Activated T-helper 9 cell treated with anti-CD3 and anti-CD28 coated beads, Interleukin-2, amount 50 U/mL, for 16 hours (primary cell): ENCODE measurements at regions not wholly inside any gene's neighbourhood (a gene's known extent, or its start where the extent isn't known, plus 50 kb on each side); places are given as distances from the start of the nearest gene placed in this dataset.
"Not testable (repeated sequence)": the region's sequence is repeated elsewhere in the genome, so short reads cannot be mapped to it uniquely, and the experiment has no call there.

ENCODE experiments used
- DNase-seq: peaks from one replicate; pipeline ENCODE4 v3.0.0-alpha.2; 2020; ENCODE audit warnings: low read depth

DNA sequence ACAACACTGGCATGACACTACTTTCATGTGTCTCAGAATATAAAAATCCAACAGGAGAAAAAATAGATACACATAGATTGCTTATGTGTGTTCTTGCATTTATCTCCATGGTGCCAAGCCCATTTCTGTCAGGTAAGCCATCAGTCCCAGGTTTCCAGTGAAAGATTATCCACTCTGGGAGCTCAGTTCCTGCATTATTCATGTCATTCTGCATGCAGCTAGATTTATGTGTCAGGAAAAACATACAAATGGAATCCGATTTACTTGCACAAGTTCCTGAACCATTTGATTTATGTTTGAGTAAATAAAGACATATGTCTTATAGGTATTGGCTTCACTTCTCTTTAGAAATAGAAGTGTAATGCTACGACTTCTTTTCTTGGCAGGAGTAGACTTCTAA, 569.7 kb downstream of the KCNJ2 start:
- no peak for DNase-seq

DNA sequence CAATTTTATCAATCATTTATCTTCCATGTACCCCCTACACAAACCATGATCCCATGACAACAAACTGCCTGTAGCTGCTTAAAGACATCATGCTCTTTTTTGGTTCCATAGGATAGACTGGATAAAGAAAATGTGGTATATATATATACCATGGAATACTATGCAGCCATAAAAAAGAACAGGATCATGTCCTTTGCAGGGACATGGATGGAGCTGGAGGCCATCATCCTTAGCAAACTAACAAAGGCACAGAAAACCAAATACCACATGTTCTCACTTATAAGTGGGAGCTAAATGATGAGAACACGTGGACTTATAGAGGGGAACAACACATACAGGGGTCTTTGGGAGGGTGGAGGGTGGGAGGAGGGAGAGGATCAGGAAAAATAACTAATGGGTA, 577.2 kb downstream of the KCNJ2 start:
- DNase-seq, result not testable (repeated sequence)

DNA sequence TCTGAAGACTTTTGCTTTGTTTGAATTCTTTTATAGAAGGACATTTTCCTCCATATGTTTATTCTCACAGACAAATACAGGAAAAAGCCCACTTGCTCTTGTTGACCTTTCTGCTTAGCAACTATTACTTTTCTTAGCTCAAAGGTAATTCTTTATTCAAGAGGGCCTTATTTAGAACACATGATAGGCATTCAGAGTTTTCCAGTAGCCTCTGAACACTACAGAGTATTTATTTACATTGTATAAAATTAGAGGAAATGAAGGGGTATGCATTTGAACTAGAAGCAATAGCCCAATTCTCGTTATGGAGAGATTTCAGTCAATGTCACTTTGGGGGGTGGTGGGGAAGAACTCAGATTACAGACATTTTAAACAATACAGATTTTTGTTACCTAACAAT, 581.7 kb downstream of the KCNJ2 start:
- no peak for DNase-seq

DNA sequence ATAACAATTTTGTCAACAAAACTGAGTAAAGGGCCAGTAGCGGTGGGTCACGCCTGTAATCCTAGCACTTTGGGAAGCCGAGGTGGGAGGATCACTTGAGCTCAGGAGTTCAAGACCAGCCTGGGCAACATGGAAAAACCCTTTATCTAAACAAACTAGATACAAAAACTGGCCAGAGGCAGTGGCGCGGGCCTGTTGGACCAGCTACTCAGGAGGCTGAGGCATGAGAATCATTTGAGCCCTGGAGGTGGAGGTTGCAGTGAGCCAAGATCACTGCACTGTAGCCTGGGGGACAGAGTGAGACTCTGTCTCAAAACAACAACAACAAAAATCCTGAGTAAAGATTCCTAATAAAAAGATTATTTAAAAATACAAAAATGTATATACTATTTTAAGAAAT, 583.1 kb downstream of the KCNJ2 start:
- not testable (repeated sequence) for DNase-seq

DNA sequence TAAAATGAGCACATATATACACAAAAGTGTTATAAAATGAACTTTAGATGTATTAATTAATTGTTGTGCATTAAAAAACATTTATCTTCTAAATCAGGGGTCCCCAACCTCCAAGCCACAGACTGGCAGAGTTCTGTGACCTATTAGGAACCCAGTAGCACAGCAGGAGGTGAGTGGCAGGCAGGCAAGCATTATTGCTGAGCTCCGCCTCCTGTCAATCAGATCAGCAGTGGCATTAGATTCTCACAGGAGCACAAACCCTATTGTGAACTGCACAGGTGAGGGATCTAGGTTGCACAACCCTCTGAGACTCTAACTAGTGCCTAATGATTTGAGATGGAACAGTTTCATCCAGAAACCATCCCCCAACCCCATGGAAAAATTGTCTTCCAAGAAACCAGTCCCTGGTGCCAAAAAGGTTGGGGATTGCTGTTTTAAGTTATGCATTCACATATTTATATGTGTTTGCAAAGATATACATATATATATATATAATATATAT, 583.7 kb downstream of the KCNJ2 start:
- DNase-seq, result no peak

DNA sequence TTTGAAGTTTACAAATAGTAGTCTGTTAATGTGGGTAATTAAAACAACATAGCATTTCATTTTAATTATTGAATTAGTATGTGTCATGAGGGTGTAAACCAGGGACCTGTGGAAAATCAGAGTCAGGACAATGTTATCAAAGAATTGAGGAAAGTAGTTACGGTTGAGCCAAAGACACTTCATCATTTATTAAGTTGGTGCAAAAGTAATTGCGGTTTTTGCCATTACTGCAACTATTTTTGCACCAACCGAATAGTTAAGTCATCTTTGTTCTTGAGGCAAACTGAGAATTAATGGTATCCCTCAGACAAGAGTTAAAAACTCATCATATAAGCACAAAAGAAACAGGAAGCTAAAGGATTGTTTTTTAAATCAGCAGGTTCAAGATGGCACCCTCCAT, 593.7 kb downstream of the KCNJ2 start:
- no peak for DNase-seq

DNA sequence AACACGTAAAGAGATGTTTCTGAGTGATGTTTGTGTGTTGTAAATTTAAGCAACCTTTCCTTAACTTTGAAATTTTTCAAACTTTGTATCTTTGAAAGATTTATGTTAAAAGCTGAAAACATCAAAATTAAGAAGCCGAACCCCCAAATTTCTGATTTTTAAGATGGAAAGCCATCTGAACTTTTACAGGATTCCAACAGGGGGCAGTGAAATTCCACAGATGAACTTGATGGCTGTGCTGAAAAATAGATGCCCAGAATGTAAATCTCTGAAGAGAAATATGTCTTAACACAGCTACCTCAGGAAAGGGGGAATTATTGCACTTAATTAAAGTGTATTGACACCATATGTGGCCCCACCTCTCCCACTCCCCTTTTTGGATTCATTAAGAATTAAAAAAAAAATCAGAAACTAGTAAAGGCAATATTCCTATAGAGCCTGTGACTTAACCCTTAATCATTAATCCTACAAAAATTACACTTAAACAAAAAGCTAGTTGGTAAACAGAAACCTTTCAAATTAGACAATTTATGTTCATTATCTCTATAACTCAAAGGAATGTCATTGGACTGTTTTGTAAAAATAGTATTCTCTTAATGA, 597.9 kb downstream of the KCNJ2 start:
- no peak for DNase-seq

DNA sequence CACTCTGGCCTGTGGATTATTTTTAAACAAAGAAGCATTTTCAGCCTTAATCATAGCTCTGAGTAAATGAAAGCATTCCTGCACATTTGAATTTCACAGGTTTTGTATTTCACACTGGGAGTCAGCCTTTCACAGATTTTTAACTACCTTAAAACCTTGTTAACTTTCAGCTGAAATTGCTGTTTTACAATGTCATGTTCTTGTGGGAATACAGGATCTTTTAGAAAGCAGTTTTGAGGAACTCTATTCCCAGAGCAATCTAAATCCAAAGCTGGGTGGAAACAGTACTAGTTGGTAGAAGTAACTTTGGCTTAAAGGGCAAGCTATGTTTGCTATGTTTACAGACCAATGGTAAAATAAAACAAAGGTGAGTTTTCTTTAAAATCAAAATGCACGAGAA, 600.6 kb downstream of the KCNJ2 start:
- DNase-seq, result no peak

DNA sequence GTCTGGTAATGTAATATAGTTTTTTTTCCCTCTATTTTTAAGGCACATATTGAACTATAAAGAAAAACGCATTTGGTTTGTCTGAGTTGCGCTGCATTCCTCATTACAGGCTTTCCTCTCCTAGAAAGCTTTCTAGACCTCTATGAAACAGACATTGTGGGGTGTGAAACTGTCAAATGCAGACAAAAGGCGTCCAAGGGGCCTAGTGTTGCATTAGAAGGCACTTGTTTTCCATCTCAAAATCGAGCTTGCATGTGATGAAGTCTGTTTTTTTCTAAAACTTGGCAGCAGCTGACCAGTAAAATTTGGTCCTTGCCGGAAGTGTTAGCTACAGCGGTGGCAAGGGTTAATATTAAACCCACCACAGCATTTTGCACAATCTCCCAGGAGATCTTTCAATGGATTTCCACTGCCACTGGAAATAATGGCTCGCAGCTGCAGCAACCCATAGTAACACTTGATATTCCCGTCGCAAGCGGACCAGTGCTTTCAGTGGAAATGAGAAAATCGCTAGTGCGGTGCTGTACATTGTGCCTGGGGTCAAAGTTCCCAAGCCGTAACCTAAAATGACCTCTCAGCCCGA, 602.6 kb downstream of the KCNJ2 start:
- DNase-seq, result no peak

DNA sequence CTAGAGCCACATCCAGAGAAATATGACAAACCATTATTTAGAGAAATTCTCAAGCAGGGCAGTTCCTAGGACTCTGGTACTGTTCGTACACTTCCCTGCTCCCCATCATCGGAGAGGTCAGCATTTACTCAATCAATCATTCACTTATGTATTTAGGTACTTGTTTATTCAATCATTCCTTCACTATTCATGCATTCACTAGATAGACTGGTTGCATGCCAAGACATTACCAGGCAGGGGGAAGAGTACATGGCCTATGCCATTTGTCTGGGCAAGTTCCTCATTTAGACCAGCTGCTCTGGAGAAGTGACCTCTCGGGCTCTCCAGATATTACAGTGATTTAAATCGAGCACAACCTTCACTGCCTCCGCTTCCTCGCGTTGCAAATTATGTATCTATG, 603.4 kb downstream of the KCNJ2 start:
- DNase-seq, result no peak

DNA sequence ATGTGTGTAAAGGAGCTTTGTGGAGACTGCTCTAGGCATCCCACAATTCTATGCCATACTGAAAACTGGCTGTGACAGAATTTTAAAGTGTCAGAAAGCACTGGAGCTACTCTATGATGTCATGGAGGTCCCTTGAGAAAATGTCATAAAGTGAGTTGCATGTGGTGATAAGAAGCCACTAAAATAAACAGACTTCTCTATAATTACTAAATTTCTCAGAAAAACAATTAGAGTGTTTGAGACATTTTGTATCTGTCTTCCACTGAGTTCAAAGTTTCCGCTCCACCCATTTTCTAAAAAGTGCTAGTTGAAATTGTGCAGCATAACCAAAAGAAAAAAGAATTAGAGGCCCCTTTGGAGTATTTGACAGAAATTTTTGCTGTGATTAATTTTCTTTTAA, 603.9 kb downstream of the KCNJ2 start:
- DNase-seq, result no peak

DNA sequence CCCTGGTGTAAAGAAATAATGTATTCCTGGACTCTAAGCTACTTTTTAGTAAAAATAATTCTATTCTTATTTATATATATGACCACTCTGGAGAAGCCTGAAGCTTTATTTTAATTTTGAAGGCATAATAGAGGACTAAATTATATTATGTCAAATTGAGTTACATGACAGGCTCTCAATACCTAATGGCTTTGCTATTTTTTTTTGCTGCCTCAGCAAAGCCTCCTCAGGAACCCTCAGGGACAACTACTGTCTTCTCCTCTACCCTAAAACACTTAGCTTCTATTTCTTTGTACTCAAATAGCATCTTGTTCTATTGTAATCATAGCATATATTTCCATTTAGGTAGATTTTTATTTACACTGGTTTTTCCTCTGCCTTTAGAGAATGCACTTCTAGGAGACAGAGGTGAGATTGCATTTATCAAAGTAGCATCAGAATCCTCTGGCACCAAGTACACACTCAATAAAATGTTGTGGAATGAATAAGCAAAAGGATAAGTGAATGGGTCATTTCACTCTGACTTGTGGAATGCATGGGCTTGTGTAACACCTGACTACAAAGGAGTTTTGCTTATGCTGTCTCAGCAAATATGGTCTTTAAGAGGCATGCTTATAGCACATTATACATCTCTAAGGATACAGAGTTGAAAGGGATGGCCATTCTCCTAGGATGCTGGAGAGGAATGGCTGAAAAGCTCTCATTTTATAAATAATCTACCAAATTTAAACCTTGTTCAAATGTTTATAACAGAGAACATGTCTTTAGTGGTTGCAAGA, 605.2 kb downstream of the KCNJ2 start:
- DNase-seq, result no peak

DNA sequence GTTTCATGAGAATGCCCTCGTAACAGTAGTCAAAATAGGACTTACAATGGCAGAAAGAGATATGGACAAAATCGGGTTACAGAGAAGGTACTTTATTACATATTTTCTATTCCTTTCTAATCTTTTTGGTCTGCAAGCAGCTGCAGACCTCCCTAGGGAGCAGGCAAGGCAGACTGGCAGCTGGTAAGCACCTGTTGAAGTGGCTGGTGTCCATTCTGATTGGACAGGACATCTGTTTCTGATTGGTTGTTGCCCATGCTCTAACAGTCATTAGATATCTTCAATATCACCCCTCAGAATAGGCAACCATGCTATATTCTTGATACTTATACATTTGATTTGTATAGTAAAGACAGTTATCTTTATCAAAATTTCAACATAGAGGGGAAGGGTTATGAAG, 606.3 kb downstream of the KCNJ2 start:
- no peak for DNase-seq

DNA sequence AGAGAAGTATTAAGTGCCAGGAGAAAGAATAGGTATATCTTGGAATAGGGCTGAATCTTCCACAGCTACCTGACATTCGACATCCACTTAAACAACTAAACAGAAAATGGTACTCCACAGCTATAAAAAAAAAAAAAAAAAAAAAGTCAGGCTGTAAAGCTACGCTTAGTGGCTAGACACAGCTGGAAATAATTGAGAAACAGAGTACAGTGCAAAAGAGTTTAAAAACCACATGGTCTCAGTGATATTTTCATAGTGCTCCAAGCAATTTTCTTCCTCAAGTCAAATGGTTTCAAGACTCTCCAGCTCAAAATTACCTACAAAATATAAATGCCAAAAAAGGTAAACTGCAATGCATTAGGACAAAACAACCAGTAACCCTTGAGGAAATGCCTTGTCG, 607.1 kb downstream of the KCNJ2 start:
- no peak for DNase-seq

DNA sequence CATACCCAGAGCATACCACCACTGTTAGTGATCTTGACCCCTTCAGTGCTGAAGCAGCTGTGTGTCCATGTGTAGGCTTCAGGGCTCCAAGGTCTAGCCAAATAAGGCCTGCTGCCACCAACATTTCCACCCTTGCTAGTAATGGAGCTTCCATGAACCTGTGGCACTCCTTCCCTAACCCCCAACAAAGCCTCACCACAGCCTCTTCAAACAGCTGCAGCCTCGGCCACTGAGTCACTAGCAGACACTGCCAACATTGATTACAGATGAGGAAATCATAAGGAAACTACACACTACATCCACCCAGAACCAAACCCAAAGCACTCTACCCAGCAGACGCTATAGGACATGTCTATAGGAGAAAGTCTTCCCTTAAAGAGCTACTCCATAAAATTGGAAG, 610.7 kb downstream of the KCNJ2 start:
- no peak for DNase-seq

DNA sequence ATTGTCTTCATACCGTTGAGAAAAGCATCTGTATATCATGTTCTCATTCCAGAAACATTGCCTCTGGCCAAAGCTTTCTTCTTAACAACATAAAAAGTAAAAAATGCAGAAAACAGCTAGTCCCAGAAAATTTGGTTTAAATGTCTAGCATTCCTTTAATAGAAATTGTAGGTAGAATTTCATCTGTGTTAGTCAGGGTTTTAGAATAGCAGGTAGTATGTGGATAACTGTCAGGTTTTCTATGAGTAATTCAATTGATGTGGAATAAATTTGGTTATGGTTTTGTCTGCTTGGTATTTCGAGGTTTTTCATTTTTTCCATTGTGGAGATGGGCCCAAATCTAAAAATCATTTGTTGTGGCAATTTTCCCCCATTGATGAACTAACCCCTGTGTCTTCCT, 616.7 kb downstream of the KCNJ2 start:
- no peak for DNase-seq

DNA sequence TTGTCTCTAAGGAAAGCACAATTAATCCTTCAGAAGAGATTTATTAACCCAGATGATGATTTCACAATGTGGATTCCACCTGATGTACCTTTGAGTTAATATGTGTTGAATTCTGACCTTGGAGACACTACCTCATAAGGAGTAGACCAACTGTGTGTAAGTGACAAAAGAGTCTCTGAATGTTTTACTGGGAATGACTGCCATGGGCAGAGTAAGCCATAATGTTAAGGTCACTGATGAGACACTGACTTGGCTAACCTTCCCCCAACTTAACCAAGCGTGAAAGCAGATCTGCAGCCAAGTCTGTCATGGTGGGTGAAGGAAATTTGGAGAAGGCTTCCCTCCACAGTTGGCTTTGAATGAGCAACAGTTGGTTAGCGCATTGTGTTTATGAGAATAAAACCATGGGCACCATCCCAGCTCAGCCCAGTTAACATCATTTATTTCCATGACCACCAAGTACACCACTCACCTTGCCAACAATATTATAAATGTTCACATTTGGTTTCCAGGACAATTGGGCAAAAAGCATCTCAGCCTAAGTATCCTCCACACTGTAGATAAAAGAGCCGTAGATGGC, 618.5 kb downstream of the KCNJ2 start:
- no peak for DNase-seq

DNA sequence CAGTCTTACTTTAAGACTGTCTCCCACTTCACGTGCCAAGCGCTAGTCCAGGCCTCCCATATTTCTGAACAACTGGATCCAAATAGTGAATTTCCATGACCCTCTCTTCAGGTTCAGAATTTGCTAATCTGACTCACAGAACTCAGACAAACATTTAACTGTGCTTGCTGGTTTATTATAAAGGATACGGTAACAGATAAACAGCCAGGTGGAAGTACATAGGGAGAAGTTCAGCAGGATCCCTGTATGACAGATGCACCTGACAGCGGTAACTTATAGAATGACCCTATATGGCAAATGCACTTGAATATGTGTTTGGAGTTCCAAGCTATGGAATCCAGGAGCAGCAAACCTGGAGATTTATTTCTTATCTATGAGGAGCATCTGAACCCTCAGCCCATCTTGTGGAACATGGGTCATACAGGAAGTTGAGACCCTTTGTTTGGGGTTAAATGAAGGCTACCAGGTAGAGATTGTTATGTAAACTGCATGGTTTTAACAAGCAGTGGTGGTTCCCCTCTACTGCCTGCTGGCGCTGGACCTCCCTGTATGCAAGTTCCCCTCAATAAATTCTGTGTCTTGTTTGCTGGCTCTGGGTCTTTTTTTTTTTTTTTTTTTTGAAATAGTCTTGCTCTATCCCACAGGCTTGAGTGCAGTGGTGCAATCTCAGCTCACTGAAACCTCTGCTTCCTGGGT, 622.6 kb downstream of the KCNJ2 start:
- DNase-seq, result no peak

DNA sequence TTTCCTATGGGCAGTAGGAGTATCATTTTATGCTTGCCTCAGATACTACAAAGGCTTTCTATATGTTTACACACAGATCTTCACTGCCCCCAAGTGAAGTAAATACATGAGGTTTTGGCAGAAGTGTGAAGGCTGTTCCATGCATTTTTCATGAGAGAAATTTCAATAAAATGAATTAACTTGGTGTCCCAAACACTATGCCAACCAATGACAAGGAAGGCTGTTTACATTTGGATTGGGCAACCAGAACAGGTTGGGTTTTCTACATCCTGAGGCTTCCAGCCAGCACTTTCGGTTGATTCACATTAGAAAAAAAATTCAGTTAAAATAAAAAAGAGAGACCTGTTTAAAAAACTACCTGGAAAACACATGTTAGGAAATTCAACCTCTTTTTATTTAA, 625.4 kb downstream of the KCNJ2 start:
- no peak for DNase-seq

DNA sequence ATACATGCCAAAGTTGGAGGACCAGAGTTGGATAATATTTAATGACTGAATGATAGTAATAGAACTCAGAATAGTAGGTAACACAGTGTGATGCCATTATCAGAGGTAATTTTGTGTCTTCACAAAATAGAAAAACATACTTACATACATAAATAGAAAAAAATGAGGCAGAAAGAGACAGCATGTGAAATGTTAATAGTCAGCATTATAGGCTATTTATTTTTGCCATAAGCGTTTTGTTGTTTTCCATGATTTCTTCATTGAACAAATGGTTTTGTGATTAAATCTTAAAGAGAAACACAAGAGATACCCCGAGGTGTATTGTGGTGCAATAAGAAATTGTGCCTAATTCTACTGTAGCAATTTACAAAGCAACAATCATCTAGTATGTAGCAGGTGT, 626.3 kb downstream of the KCNJ2 start:
- DNase-seq, result no peak

DNA sequence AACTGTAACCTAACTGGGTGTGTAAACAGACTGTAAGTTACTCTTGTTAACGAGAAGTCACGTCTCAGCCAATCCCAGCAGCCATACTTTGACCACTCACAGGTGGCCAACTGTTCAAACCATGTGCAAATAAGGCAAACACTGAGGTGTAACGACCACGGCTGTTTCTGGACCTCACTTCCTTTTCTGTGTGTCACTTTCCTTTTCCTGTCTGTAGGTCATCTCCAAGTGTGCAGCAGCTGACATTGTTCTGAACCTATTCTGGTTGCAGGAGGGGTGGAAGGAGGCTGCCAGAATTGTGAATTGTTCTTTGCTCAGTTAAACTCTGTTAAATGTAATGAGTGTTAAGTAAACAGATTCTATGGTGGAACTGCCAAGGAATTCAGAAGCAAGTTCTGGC, 627.4 kb downstream of the KCNJ2 start:
- no peak for DNase-seq

DNA sequence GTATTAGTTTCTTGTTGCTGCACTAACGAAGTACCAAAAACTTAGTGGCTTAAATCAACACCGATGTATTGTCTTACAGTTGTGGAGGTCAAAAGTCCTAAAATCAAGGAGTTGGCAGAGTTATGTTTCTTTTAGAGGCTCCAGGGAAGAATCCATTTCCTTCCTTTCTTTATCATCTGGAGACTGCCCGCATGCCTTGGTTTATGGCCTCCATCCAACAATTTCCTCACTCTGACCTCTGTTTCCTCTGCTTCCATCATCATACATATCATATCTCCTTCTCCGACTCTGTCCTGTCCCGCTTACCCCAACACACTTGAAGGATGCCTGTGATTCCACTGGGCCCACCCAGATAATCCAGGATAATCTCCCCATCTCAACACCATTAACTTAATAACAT, 627.8 kb downstream of the KCNJ2 start:
- DNase-seq, result no peak

DNA sequence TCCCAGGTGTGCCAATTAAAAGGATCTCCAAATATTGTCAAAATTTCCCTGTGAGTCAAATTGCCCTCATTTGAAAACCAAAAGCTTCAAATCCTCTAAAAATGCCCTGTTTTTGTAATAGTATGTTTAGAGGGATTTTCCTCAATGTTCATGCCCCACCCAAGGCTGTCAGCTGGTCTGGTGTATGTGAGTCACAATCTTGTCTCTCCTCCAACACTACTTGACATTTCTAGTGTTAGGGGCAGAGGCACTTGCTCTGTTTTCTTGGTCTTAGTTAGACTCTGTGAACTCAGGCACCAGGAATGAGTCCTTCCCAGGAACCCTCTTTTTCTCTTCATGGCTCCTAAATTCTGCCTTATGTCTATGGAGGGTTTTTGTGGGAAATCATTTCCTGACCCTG, 634.8 kb downstream of the KCNJ2 start:
- no peak for DNase-seq
